ENCODE measurements at regions not wholly inside any gene's neighbourhood (a gene's known extent, or its start where the extent isn't known, plus 50 kb on each side); places are given as distances from the start of the nearest gene placed in this dataset.

DNA sequence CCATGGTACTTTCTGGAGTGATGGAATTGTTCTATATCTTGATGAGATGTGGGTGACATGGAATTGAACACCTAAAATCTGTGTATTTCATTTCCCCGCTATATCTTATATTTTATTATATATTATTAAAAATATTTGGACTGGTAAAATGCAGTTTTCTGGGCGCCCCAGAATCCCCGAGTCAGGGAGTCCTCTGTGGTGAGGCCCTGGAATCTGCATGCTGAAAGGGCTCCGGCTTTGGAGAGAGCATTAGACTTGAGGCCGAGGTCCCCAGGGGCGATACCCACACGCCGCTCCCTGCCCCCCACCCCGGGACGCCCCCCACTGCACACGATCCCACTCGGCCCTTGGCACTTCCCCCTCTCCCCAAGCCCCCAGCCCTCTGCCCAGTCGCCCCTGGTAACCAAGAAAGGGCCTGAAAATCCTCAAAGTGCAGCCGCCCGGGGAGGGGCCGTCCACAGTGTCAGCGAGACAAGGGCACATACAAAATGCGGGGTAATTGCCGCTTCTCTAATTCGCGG lies 126.0 kb downstream of the ZFP36L2 start:
- Histone ChIP-seq H3K36me3 (ENCODE audit: control insufficient read depth, insufficient read depth, low read length) (no peaks in the 10 kb centered on the region), H3K27ac (ENCODE audit: low read length) (no peak overlapping the region), H3K27me3 (ENCODE audit: control insufficient read depth, insufficient read depth, low read length) (no peaks in the 10 kb centered on the region), H3K9me3 (ENCODE audit: control insufficient read depth, low read depth, low read length) (peaks cover 9% of the 10 kb centered on the region), H3K4me3 (ENCODE audit: low read length) (peak overlapping the region; percentile 32), H3K4me1 (ENCODE audit: control insufficient read depth, insufficient read depth, low read length) (peaks cover 11% of the 10 kb centered on the region)
- DNase-seq, result no peak
- WGBS (ENCODE audit: insufficient coverage, low lambda C conversion rate), result 86% methylated on average over 1 of the region's 21 CpGs

GRCh38 chr2:43099797-43100196 lies 126.6 kb downstream of the ZFP36L2 start:
- Histone ChIP-seq H3K27me3 (ENCODE audit: control insufficient read depth, insufficient read depth, low read length) (no peaks in the 10 kb centered on the region), H3K9me3 (ENCODE audit: control insufficient read depth, low read depth, low read length) (peaks cover 9% of the 10 kb centered on the region), H3K27ac (ENCODE audit: low read length) (no peak overlapping the region), H3K36me3 (ENCODE audit: control insufficient read depth, insufficient read depth, low read length) (no peaks in the 10 kb centered on the region), H3K4me1 (ENCODE audit: control insufficient read depth, insufficient read depth, low read length) (peaks cover 11% of the 10 kb centered on the region), H3K4me3 (ENCODE audit: low read length) (no peak overlapping the region)
- no peak for DNase-seq
- 100% methylated on average over 3 of the region's 4 CpGs for WGBS (ENCODE audit: insufficient coverage, low lambda C conversion rate)

DNA sequence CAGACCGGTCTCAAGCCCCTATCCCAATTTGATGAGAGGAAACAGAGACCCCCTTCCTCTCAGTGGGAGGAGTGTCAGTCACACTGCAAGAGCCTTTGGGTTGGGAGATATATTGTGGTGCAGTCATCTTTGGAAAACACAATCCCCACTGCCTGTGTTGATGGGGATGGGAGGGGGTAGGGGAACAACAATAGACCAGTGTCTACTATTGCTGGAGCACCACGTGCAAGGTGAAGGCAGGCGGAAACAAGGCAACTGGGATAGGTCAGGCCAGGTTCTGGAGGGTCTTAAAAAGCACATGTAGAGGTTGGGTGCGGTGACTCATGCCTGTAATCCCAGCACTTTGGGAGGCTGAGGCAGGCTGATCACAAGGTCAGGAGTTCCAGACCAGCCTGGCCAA lies 127.9 kb downstream of the ZFP36L2 start:
- no peak overlapping the region for H3K4me3 ChIP-seq (ENCODE audit: low read length)
- no CpG with 5 or more reads among the region's 4 CpGs for WGBS (ENCODE audit: insufficient coverage, low lambda C conversion rate)
- H3K27ac ChIP-seq (ENCODE audit: low read length), result no peak overlapping the region
- no peak for DNase-seq
- peaks cover 11% of the 10 kb centered on the region for H3K4me1 ChIP-seq (ENCODE audit: control insufficient read depth, insufficient read depth, low read length)
- H3K9me3 ChIP-seq (ENCODE audit: control insufficient read depth, low read depth, low read length), result peaks cover 9% of the 10 kb centered on the region
- H3K36me3 ChIP-seq (ENCODE audit: control insufficient read depth, insufficient read depth, low read length), result no peaks in the 10 kb centered on the region
- H3K27me3 ChIP-seq (ENCODE audit: control insufficient read depth, insufficient read depth, low read length), result no peaks in the 10 kb centered on the region

- no peak for DNase-seq
Observed at GRCh38 chr2:43097644-43098408, 128.6 kb downstream of the ZFP36L2 start.

DNA sequence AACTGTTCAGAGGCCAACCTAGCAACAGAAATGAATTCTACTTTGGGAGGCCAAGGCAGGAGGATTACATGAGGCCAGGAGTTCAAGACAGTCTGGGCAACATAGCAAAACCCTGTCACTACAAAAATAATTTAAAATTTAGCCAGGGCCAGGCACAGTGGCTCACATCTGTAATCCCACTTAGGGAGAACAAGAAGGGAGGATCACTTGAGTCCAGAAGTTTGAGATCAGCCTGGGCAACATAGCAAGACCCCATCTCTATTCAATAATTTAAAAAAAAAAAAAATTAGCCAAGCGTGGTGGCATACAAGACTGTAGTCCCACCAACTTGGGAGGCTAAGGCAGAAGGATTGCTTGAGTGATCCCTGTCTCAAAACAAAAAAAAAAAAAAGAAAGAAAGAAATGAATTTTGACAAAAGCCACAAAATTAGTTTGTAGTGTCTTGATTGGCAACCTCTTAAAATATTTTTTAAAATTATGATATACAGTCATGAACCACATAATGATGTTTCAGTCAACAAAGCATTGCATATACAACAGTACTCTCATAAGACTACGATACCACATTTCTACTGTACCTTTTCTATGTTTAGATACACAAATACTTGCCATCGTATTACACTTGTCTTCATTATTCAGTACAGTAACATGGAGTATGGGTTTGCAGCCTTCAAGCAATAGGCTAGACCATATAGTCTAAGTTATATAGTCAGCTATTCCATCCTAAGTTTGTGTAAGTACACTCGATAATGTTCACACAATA lies 130.7 kb downstream of the ZFP36L2 start:
- DNase-seq, result no peak
- Histone ChIP-seq H3K27ac (ENCODE audit: low read length) (no peak overlapping the region), H3K36me3 (ENCODE audit: control insufficient read depth, insufficient read depth, low read length) (no peaks in the 10 kb centered on the region), H3K4me3 (ENCODE audit: low read length) (no peak overlapping the region), H3K27me3 (ENCODE audit: control insufficient read depth, insufficient read depth, low read length) (no peaks in the 10 kb centered on the region), H3K9me3 (ENCODE audit: control insufficient read depth, low read depth, low read length) (peaks cover 5% of the 10 kb centered on the region), H3K4me1 (ENCODE audit: control insufficient read depth, insufficient read depth, low read length) (no peaks in the 10 kb centered on the region)
- 90% methylated on average over 2 of the region's 4 CpGs for WGBS (ENCODE audit: insufficient coverage, low lambda C conversion rate)

More at GRCh38 chr2:43097644-43098408, 128.6 kb downstream of the ZFP36L2 start:
- Histone ChIP-seq H3K4me1 (ENCODE audit: control insufficient read depth, insufficient read depth, low read length) (peaks cover 11% of the 10 kb centered on the region), H3K27me3 (ENCODE audit: control insufficient read depth, insufficient read depth, low read length) (no peaks in the 10 kb centered on the region), H3K36me3 (ENCODE audit: control insufficient read depth, insufficient read depth, low read length) (no peaks in the 10 kb centered on the region), H3K27ac (ENCODE audit: low read length) (no peak overlapping the region), H3K9me3 (ENCODE audit: control insufficient read depth, low read depth, low read length) (peaks cover 9% of the 10 kb centered on the region), H3K4me3 (ENCODE audit: low read length) (no peak overlapping the region)
- WGBS (ENCODE audit: insufficient coverage, low lambda C conversion rate), result no CpG with 5 or more reads among the region's 7 CpGs

GRCh38 chr2:43092520-43093179 lies 133.8 kb downstream of the ZFP36L2 start:
- Histone ChIP-seq H3K27ac (ENCODE audit: low read length) (no peak overlapping the region), H3K27me3 (ENCODE audit: control insufficient read depth, insufficient read depth, low read length) (no peaks in the 10 kb centered on the region), H3K9me3 (ENCODE audit: control insufficient read depth, low read depth, low read length) (peaks cover 7% of the 10 kb centered on the region), H3K4me3 (ENCODE audit: low read length) (no peak overlapping the region), H3K4me1 (ENCODE audit: control insufficient read depth, insufficient read depth, low read length) (no peaks in the 10 kb centered on the region), H3K36me3 (ENCODE audit: control insufficient read depth, insufficient read depth, low read length) (no peaks in the 10 kb centered on the region)
- DNase-seq, result no peak
- WGBS (ENCODE audit: insufficient coverage, low lambda C conversion rate), result no CpG with 5 or more reads among the region's 2 CpGs

- H3K9me3 ChIP-seq (ENCODE audit: control insufficient read depth, low read depth, low read length), result peaks cover 7% of the 10 kb centered on the region
- no CpG with 5 or more reads among the region's 1 CpG for WGBS (ENCODE audit: insufficient coverage, low lambda C conversion rate)
- no peaks in the 10 kb centered on the region for H3K36me3 ChIP-seq (ENCODE audit: control insufficient read depth, insufficient read depth, low read length)
Observed at GRCh38 chr2:43090317-43090716, 136.1 kb downstream of the ZFP36L2 start.

DNA sequence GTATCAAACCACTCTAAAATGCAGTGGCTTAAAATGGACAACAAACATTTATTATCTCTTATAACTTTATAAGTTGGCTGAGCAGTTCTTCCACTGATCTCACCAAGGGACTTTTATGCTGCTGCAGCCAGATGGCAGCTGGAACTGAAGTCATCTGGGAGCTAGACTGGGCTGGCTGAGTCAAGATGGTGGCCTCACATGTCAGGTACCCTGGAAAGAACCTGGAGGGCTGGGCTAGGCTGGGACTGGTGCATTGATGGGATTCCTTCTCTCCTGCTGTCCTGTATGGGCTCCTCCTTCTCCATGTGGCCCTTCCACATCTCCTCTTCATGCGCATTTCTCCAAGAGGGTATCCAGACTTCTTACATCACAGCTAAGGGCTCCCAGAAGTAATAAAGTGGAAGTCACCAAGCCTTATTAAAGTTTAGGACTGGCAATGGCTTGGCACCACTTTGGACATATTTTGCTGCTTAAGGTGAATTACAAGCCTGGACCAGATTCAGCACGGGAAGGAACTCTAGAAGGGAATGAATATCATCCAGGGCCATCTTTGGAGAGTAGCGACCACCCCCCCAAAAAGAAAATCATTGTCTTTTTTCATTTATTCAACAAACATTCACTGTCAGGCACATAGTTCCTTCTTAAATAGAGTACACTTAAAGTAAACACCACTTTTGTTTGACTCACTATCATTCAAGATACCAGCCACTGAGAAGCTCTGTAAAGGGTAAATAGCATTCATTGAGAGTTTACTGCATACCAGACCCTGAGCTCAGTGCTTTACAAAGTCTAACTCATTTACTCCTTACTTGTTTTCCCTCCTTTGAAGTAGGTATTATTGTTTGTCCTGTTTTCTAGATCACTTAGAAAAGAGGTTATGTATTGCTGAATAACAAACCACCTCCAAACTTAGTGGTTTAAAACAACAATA lies 138.0 kb downstream of the ZFP36L2 start:
- Histone ChIP-seq H3K4me1 (ENCODE audit: control insufficient read depth, insufficient read depth, low read length) (peaks cover 23% of the 10 kb centered on the region), H3K36me3 (ENCODE audit: control insufficient read depth, insufficient read depth, low read length) (no peaks in the 10 kb centered on the region), H3K27ac (ENCODE audit: low read length) (no peak overlapping the region), H3K9me3 (ENCODE audit: control insufficient read depth, low read depth, low read length) (peaks cover 7% of the 10 kb centered on the region), H3K27me3 (ENCODE audit: control insufficient read depth, insufficient read depth, low read length) (no peaks in the 10 kb centered on the region), H3K4me3 (ENCODE audit: low read length) (no peak overlapping the region)
- whole genome bisulfite sequencing (ENCODE audit: insufficient coverage, low lambda C conversion rate), result no CpG with 5 or more reads among the region's 3 CpGs
- no peak for DNase-seq

More at GRCh38 chr2:43090317-43090716, 136.1 kb downstream of the ZFP36L2 start:
- no peak overlapping the region for H3K27ac ChIP-seq (ENCODE audit: low read length)
- H3K27me3 ChIP-seq (ENCODE audit: control insufficient read depth, insufficient read depth, low read length), result no peaks in the 10 kb centered on the region
- DNase-seq, result no peak
- H3K4me1 ChIP-seq (ENCODE audit: control insufficient read depth, insufficient read depth, low read length), result peaks cover 8% of the 10 kb centered on the region
- no peak overlapping the region for H3K4me3 ChIP-seq (ENCODE audit: low read length)

- H3K9me3 ChIP-seq (ENCODE audit: control insufficient read depth, low read depth, low read length), result peaks cover 7% of the 10 kb centered on the region
- H3K36me3 ChIP-seq (ENCODE audit: control insufficient read depth, insufficient read depth, low read length), result no peaks in the 10 kb centered on the region
- no peaks in the 10 kb centered on the region for H3K27me3 ChIP-seq (ENCODE audit: control insufficient read depth, insufficient read depth, low read length)
- H3K4me1 ChIP-seq (ENCODE audit: control insufficient read depth, insufficient read depth, low read length), result peaks cover 33% of the 10 kb centered on the region
- no peak overlapping the region for H3K4me3 ChIP-seq (ENCODE audit: low read length)
- no CpG with 5 or more reads among the region's 3 CpGs for WGBS (ENCODE audit: insufficient coverage, low lambda C conversion rate)
- H3K27ac ChIP-seq (ENCODE audit: low read length), result peak overlapping the region; percentile 72
- DNase-seq, result no peak
Observed at GRCh38 chr2:43087413-43087812, 139.0 kb downstream of the ZFP36L2 start.

All from large intestine (tissue), 3 donors.